Epithelial cell of esophagus (primary cell): ENCODE measurements at regions not wholly inside any gene's neighbourhood (a gene's known extent, or its start where the extent isn't known, plus 50 kb on each side); places are given as distances from the start of the nearest gene placed in this dataset.

Experiments
- DNase-seq: peaks from one replicate; pipeline ENCODE4 v3.0.0; 2010; ENCODE audit warnings: low read depth
- H3K4me3 ChIP-seq: 2 replicates; pipeline ENCODE4 v1.5.1; 2011; ENCODE audit warnings: mild to moderate bottlenecking, low read length, control low read depth
- CTCF ChIP-seq: IDR thresholded peaks from 2 replicates; pipeline ENCODE4 v1.5.1; 2011; ENCODE audit warnings: low read depth, mild to moderate bottlenecking, low read length, control low read depth, inconsistent platforms; ENCODE audit not compliant: insufficient read depth; ENCODE audit errors: missing control alignments

GRCh38 chr15:96878129-96878528 lies 547.6 kb downstream of the NR2F2 start:
- TF ChIP-seq CTCF, result no peak
- DNase-seq, result no peak

GRCh38 chr15:96882121-96882772 lies 551.7 kb downstream of the NR2F2 start:
- no peak for DNase-seq

More at GRCh38 chr15:96878129-96878528, 547.6 kb downstream of the NR2F2 start:
- no peak overlapping the region for H3K4me3 ChIP-seq

GRCh38 chr15:96887730-96888129 lies 557.2 kb downstream of the NR2F2 start:
- H3K4me3 ChIP-seq, result no peak overlapping the region
- peak; percentile 78 for DNase-seq
- TF ChIP-seq CTCF, result no peak

More at GRCh38 chr15:96882121-96882772, 551.7 kb downstream of the NR2F2 start:
- H3K4me3 ChIP-seq, result no peak overlapping the region
- no peak for TF ChIP-seq CTCF

GRCh38 chr15:96888764-96889163 lies 558.3 kb downstream of the NR2F2 start:
- no peak for TF ChIP-seq CTCF
- peak; percentile 52 for DNase-seq
- no peak overlapping the region for H3K4me3 ChIP-seq

GRCh38 chr15:96889734-96890480 lies 559.4 kb downstream of the NR2F2 start:
- peak; percentile 32 for DNase-seq
- peak overlapping the region; percentile 42 for H3K4me3 ChIP-seq
- no peak for TF ChIP-seq CTCF

- no peak for TF ChIP-seq CTCF
- H3K4me3 ChIP-seq, result peak overlapping the region; percentile 42
- DNase-seq, result no peak
These were observed 560.5 kb downstream of the NR2F2 start for GRCh38 chr15:96891046-96891445.
